ENCODE measurements at regions not wholly inside any gene's neighbourhood (a gene's known extent, or its start where the extent isn't known, plus 50 kb on each side); places are given as distances from the start of the nearest gene placed in this dataset.
"Not testable (repeated sequence)": the region's sequence is repeated elsewhere in the genome, so short reads cannot be mapped to it uniquely, and the experiment has no call there.

DNA sequence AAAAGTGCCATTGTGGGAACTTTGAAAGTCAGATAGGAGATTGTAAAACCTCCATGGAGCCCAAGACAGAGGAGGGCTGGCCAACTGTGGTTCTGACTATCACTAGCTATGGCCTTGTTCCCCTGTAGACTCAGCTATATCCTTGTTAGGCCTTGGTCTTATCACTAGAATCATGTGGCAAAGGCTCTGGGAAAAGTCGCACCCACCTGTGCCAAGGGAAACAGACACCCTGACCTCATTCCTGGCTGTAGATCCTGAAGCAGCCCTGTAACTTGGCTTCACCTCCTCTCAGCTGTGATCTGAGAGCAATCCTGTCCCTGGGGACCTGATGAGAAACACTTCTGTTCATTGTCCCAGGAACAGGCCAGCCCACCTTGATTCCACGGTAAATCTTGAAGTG is 566.2 kb downstream of the TMEM135 start:
- no peak overlapping the region for H3K4me3 Mint-ChIP-seq
- peaks cover 9% of the 10 kb centered on the region for H3K9me3 Mint-ChIP-seq
- intact Hi-C loops (cut with micrococcal nuclease): no loop called here
- H3K27ac Mint-ChIP-seq: no peak overlapping the region
- no peaks in the 10 kb centered on the region for H3K36me3 Mint-ChIP-seq (ENCODE audit: low read depth)
- no peaks in the 10 kb centered on the region for H3K27me3 Mint-ChIP-seq
- H3K4me1 Mint-ChIP-seq (ENCODE audit: low read depth): no peaks in the 10 kb centered on the region

DNA sequence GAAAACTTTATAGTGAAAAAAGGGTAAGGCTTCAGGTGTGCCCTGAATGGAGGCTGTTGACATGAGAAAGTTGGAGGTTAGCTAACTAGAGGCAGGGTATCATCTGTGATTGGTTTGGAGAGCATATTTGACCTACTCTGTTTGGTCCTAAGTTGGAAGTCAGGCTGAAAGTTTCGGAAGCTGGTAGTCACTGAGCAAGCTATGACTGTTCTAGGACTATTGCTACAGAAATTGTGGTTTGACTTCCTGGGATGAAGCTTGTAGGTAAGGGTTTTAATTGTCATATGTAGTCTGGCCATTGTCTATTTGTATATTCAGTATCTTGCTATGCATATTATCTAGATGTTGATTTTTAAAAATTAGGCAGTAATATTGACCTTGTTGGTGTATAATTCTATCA is 565.0 kb downstream of the TMEM135 start:
- Mint-ChIP-seq H3K4me3 (no peak overlapping the region), H3K27me3 (no peaks in the 10 kb centered on the region), H3K9me3 (peaks cover 9% of the 10 kb centered on the region), H3K27ac (no peak overlapping the region), H3K36me3 (ENCODE audit: low read depth) (no peaks in the 10 kb centered on the region), H3K4me1 (ENCODE audit: low read depth) (no peaks in the 10 kb centered on the region)
- intact Hi-C loops (cut with micrococcal nuclease): no loop called here

DNA sequence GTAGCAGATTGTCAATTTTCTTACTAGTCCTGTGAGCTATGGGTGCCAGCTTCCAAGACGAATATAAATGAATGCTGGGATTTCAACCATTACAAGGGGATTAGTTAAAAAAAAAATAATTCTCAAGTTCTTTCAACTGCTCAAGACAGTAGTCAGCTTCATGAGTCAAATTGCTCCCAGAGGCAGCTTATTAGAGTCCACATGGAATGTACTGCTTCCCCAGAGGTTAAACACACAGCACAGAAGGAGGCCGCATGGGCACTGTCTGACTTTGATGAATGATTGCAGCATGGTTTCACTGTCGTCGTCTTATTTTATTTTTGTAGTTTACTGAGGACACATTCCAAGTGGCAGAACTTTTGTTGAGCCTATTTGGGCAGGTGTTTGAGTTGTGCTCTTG is 563.2 kb downstream of the TMEM135 start:
- H3K27ac Mint-ChIP-seq: no peak overlapping the region
- intact Hi-C loops (cut with micrococcal nuclease): no loop called here
- no peaks in the 10 kb centered on the region for H3K36me3 Mint-ChIP-seq (ENCODE audit: low read depth)
- peaks cover 9% of the 10 kb centered on the region for H3K9me3 Mint-ChIP-seq
- no peak overlapping the region for H3K4me3 Mint-ChIP-seq
- H3K4me1 Mint-ChIP-seq (ENCODE audit: low read depth): no peaks in the 10 kb centered on the region
- no peaks in the 10 kb centered on the region for H3K27me3 Mint-ChIP-seq

DNA sequence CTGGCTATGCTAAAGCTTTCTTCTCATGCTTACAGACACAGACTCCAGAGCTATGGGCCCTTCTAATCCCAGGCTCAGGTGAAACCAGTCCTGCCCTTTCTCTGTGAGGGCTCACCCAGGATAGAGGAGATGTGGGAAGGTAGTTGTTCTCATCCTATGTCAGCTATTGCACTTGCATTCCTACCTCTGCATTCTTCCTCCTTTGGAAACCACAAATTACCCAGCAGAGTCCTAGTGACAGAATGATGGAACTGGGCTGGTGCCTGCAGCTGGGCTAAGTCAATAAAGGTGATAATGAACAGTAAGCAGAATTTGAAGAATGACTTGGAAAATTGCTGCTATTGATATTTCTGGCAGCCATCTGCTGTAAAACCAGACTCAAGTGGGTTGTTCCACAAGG is 560.0 kb downstream of the TMEM135 start:
- no peaks in the 10 kb centered on the region for H3K36me3 Mint-ChIP-seq (ENCODE audit: low read depth)
- no peaks in the 10 kb centered on the region for H3K4me1 Mint-ChIP-seq (ENCODE audit: low read depth)
- H3K27ac Mint-ChIP-seq: no peak overlapping the region

DNA sequence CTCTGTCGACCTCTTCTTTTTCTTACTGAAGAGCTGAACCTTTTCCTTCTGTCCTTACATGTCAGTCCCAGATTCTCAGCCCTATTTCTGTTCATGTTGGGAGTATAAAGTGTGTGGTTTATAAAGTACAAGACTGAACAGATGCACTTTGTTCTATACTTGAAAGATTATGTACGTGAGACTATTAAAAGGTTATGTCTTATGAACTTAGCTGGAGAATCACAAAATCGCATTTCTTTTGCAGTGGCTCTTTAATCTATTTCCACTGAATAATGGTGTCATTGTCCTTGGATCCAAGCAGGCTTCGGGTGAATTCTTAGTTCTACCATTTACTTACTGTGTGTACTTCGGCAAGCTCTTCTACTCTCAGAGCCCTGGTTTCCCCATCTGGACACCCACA is 558.4 kb downstream of the TMEM135 start:
- Mint-ChIP-seq H3K4me1 (ENCODE audit: low read depth) (no peaks in the 10 kb centered on the region), H3K36me3 (ENCODE audit: low read depth) (no peaks in the 10 kb centered on the region), H3K4me3 (no peak overlapping the region)

More for the DNA sequence above, 560.0 kb downstream of the TMEM135 start:
- H3K27me3 Mint-ChIP-seq: no peaks in the 10 kb centered on the region
- intact Hi-C loops (cut with micrococcal nuclease): no loop called here
- H3K4me3 Mint-ChIP-seq: no peak overlapping the region
- H3K9me3 Mint-ChIP-seq: no peaks in the 10 kb centered on the region

DNA sequence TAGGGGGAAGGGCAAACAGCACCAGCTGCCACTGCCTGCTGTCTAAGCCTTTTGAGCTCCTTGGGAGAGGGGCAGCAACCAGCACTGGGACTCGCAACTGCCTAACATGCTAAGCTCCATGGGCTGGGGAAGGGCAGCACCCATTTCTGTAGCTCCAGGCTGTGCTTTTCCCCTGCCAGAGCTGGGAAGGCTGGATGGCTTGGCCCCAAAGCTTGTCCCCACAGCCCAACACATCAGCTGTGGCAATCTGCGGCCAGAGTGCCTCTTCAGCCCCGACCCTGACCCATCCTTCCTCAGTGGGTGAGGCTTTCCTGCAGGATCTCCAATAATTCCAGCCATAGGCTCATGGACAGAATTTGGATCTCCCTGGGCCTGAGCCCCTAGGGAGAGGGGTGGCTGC is 551.3 kb downstream of the TMEM135 start:
- Mint-ChIP-seq H3K4me3 (no peak overlapping the region), H3K4me1 (ENCODE audit: low read depth) (no peaks in the 10 kb centered on the region), H3K27me3 (no peaks in the 10 kb centered on the region), H3K9me3 (peaks cover 61% of the 10 kb centered on the region), H3K27ac (no peak overlapping the region), H3K36me3 (ENCODE audit: low read depth) (no peaks in the 10 kb centered on the region)
- intact Hi-C loops (cut with micrococcal nuclease): no loop called here

More for the DNA sequence above, 558.4 kb downstream of the TMEM135 start:
- Mint-ChIP-seq H3K9me3 (peaks cover 13% of the 10 kb centered on the region), H3K27me3 (no peaks in the 10 kb centered on the region), H3K27ac (no peak overlapping the region)
- intact Hi-C loops (cut with micrococcal nuclease): no loop called here

DNA sequence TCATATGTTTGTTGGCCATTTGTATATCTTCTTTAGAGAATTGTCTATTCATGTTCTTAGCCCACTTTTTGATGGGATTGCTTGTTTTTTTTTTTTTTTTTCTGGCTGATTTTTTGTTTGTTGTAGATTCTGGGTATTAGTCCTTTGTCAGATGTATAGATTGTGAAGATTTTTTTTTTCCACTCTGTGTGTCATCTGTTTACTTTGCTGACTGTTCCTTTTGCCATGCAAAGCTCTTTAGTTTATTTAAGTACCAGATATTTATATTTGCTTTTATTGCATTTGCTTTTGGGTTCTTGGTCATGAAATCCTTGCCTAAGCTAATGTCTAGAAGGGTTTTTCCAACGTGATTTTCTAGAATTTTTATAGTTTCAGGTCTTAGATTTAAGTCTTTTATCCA is 547.9 kb downstream of the TMEM135 start:
- H3K4me1 Mint-ChIP-seq (ENCODE audit: low read depth); H3K36me3 Mint-ChIP-seq (ENCODE audit: low read depth); H3K4me3 Mint-ChIP-seq; intact Hi-C loops (cut with micrococcal nuclease); H3K27me3 Mint-ChIP-seq; H3K27ac Mint-ChIP-seq: not testable (repeated sequence)
- peaks cover 43% of the 10 kb centered on the region for H3K9me3 Mint-ChIP-seq

DNA sequence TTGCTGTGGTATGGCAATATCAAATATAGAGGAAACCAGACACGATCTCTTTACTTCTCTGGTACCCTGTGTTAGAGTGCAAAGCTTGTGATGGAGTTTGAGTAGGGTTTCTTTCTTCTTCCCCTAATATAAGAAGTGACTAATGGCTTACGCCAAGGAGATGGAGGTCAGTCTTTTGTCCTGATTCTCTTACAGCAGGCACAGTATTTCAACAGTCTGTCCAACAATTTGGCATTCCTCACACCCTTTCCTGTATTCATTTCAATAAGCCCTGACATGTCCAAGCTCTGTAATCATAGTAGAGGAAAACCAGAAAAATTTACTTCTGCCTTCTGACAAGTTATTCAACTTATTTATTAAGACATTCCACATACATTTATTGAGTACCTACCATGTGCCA is 546.2 kb downstream of the TMEM135 start:
- Mint-ChIP-seq H3K27ac (no peak overlapping the region), H3K4me3 (no peak overlapping the region), H3K27me3 (no peaks in the 10 kb centered on the region), H3K9me3 (peaks cover 26% of the 10 kb centered on the region), H3K4me1 (ENCODE audit: low read depth) (no peaks in the 10 kb centered on the region), H3K36me3 (ENCODE audit: low read depth) (no peaks in the 10 kb centered on the region)
- intact Hi-C loops (cut with micrococcal nuclease): no loop called here

DNA sequence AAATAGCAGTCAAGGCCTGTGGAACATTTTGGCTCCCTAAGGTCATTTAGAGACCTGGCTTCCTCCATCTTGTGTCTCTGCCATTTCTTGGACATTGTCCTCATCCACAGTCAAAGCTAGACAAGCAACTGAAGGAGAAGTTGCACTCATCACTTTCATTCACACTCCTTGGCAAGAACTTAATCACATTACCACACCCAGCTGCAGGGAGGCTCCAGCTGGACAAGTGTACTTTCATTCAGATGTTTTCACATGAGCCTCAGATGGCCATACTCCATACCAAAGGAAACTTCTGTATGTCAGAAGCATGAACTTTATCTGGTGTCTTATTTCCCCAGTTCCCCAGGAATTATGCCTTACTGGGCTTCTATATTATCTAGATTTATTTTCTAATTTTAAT is 537.4 kb downstream of the TMEM135 start:
- Mint-ChIP-seq H3K27ac (no peak overlapping the region), H3K27me3 (no peaks in the 10 kb centered on the region), H3K4me1 (ENCODE audit: low read depth) (no peaks in the 10 kb centered on the region), H3K9me3 (no peaks in the 10 kb centered on the region), H3K4me3 (no peak overlapping the region), H3K36me3 (ENCODE audit: low read depth) (no peaks in the 10 kb centered on the region)
- intact Hi-C loops (cut with micrococcal nuclease): no loop called here

DNA sequence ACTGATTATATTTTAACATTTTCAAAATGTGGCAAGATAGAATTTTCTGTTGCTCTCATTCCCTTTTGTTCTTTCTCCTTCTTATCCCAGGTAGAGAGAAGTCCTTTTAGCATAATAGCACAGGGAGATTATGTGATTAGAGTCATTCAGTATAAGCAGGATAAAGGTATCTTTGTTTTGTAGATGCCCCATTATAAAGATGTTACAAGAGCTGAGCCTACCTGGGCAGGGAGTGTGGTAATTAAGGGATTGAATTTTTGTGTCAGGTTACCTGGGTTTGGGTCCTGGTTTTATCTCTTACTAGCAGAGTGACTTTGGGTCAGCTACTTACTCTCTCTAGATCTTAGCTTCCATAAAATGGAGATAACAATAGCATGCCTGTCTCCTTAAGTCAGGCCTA is 536.5 kb downstream of the TMEM135 start:
- Mint-ChIP-seq H3K4me3 (no peak overlapping the region), H3K9me3 (no peaks in the 10 kb centered on the region), H3K27ac (no peak overlapping the region), H3K36me3 (ENCODE audit: low read depth) (no peaks in the 10 kb centered on the region), H3K4me1 (ENCODE audit: low read depth) (no peaks in the 10 kb centered on the region), H3K27me3 (no peaks in the 10 kb centered on the region)
- intact Hi-C loops (cut with micrococcal nuclease): no loop called here

DNA sequence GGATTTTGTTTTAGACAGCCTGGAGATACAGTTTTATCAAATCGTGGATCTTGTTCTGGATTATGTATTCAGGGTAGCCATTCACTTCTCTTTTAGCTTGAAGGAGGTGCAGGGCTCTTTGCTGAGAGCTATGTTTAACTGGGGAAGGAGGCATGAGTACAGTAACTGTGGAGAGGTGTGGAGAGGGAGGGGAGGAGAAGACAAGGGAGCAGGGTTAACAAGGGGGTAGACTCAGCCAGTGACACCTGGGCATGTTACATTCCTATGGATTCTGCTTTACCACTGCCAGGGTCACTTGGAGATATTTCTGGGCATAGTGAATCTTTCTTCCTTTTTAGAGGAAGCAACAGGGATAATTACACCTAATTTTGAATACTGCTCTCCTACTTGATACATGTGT is 536.0 kb downstream of the TMEM135 start:
- intact Hi-C loops (cut with micrococcal nuclease): no loop called here
- Mint-ChIP-seq H3K36me3 (ENCODE audit: low read depth) (no peaks in the 10 kb centered on the region), H3K4me3 (no peak overlapping the region), H3K9me3 (peaks cover under 1% of the 10 kb centered on the region), H3K27me3 (no peaks in the 10 kb centered on the region), H3K27ac (no peak overlapping the region), H3K4me1 (ENCODE audit: low read depth) (no peaks in the 10 kb centered on the region)

DNA sequence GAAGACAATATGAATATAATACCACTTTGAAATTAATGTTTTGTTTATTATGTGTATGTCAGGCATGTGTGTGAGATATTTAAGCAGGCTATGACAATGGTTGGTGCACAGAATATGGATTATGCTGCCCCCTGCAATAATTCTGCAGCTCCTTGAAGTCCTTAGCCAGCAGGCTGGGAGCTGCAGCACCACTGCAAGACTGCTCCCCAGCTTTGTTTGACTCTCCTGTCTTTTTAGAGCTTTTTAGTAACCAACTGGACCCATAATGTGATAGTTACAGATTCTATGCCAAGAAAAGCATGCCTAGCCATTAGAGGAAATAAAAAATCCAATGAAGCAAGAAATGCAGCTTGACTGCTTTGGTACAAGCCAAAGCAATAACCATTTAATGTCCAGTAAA is 535.1 kb downstream of the TMEM135 start:
- peaks cover 9% of the 10 kb centered on the region for H3K9me3 Mint-ChIP-seq
- H3K27ac Mint-ChIP-seq: no peak overlapping the region
- no peaks in the 10 kb centered on the region for H3K27me3 Mint-ChIP-seq
- H3K4me1 Mint-ChIP-seq (ENCODE audit: low read depth): no peaks in the 10 kb centered on the region
- H3K36me3 Mint-ChIP-seq (ENCODE audit: low read depth): no peaks in the 10 kb centered on the region
- H3K4me3 Mint-ChIP-seq: no peak overlapping the region
- intact Hi-C loops (cut with micrococcal nuclease): no loop called here

DNA sequence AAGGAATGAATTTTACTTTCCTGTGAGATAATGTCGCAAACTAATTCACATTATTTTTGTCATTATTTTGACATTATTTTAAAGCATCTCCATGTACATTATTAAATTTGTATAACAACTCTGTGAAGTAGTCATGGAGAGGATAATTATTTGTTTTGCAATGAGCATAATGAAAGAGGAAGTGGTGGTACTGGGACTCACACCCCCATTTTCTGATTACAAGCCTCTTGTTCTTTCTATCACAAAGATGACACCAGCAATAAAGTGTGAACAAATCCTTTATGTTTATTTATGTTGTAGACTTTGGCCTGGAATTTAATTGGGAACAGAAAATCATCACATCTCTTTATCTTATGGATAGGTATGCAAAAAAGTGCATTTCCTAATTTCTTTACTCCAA is 522.6 kb downstream of the TMEM135 start:
- H3K27me3 Mint-ChIP-seq: no peaks in the 10 kb centered on the region

DNA sequence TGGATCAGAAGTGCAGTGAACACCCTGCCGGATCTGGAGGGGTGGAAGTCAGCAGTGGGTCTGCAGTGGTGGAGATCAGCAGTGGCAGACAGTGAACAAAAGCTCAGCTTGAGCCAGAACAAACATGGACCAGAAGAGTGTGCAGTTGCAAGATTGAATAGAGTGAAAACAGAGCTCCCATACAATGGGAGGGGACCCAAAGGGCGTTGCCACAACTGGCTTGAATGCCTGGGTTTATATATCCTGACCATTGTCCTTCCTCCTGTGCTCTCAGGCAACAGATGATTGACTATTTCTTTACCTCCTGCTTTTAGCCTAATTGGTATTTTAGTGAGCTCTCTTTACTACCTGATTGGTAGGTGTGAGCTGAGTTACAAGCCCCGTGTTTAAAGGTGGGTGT is 522.1 kb downstream of the TMEM135 start:
- intact Hi-C loops (cut with micrococcal nuclease); H3K4me3 Mint-ChIP-seq; H3K4me1 Mint-ChIP-seq (ENCODE audit: low read depth); H3K27me3 Mint-ChIP-seq; H3K36me3 Mint-ChIP-seq (ENCODE audit: low read depth); H3K27ac Mint-ChIP-seq: not testable (repeated sequence)
- H3K9me3 Mint-ChIP-seq: peaks cover 35% of the 10 kb centered on the region

More for the DNA sequence above, 522.6 kb downstream of the TMEM135 start:
- intact Hi-C loops (cut with micrococcal nuclease): no loop called here
- H3K36me3 Mint-ChIP-seq (ENCODE audit: low read depth): no peaks in the 10 kb centered on the region
- no peak overlapping the region for H3K4me3 Mint-ChIP-seq
- H3K9me3 Mint-ChIP-seq: peaks cover 30% of the 10 kb centered on the region
- no peak overlapping the region for H3K27ac Mint-ChIP-seq
- no peaks in the 10 kb centered on the region for H3K4me1 Mint-ChIP-seq (ENCODE audit: low read depth)

DNA sequence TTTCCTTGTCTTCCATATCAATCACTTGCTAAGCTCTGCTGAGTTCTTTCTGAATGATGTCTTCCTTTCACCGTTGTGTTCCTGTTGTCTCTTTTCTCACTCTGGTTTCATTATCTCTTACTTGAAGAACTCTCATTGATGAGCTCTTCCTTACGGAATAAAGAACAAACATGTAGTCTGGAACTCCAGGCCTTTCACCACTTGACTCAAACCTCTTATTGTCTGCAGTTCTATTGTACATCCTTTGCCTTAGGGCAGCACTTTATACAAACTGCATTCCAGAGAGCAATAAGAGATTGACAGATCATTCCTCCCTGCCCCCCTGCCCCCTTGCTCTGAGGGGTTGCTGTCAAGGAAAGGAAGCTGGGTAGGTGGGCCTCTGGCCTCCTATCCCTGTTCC is 517.4 kb downstream of the TMEM135 start:
- Mint-ChIP-seq H3K4me1 (ENCODE audit: low read depth) (no peaks in the 10 kb centered on the region), H3K27me3 (no peaks in the 10 kb centered on the region), H3K9me3 (peaks cover 37% of the 10 kb centered on the region), H3K36me3 (ENCODE audit: low read depth) (no peaks in the 10 kb centered on the region), H3K27ac (no peak overlapping the region), H3K4me3 (no peak overlapping the region)
- intact Hi-C loops (cut with micrococcal nuclease): no loop called here

DNA sequence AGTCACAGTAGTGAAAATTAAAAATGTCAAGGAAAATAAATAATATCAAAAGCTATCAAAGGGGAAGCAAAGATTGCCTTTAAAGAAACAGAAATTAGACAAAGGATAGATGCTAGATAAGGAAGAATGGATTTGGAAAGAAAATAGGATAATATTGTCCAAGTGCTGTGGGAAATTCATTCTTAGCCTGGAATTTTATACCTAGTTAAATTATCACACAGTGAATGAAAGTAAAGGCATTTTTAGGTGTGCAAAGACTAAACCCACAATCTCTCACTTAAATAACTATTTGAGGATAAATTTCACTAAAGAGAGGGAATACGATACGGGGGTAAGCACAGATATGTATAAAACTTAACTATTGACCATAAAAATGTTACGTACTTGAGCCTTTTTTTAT is 511.1 kb downstream of the TMEM135 start:
- H3K9me3 Mint-ChIP-seq: peaks cover 50% of the 10 kb centered on the region
- intact Hi-C loops (cut with micrococcal nuclease): no loop called here
- H3K27ac Mint-ChIP-seq: no peak overlapping the region
- no peaks in the 10 kb centered on the region for H3K27me3 Mint-ChIP-seq
- H3K36me3 Mint-ChIP-seq (ENCODE audit: low read depth): no peaks in the 10 kb centered on the region
- H3K4me3 Mint-ChIP-seq: no peak overlapping the region
- no peaks in the 10 kb centered on the region for H3K4me1 Mint-ChIP-seq (ENCODE audit: low read depth)
